ENCODE measurements at regions not wholly inside any gene's neighbourhood (a gene's known extent, or its start where the extent isn't known, plus 50 kb on each side); places are given as distances from the start of the nearest gene placed in this dataset.

- TF ChIP-seq CTCF (IDR thresholded peaks at IDR 0.05; ENCODE audit: insufficient read depth, low read depth, low read length): no peak
- no peak for TF ChIP-seq EZH2 (IDR thresholded peaks at IDR 0.05; ENCODE audit: insufficient read depth, low read length)
Observed at GRCh38 chr13:21812192-21812626, 141.3 kb downstream of the FGF9 start.
